Nucleus accumbens (tissue), 56 donors: ENCODE measurements at regions not wholly inside any gene's neighbourhood (a gene's known extent, or its start where the extent isn't known, plus 50 kb on each side); places are given as distances from the start of the nearest gene placed in this dataset.
"Not testable (repeated sequence)": the region's sequence is repeated elsewhere in the genome, so short reads cannot be mapped to it uniquely, and the experiment has no call there.

Experiments used
- DNase-seq, 56 donors: peaks; one replicate each; lab custom pipeline; 2025; lab: John Stamatoyannopoulos, UW

- peak in 26 of 56 donors; percentile 0 to 49 (median 14) for DNase-seq
Measured at GRCh38 chr6:27176523-27177484, 70.7 kb upstream of the PRSS16 start.

- DNase-seq, result peak in 52 of 56 donors; percentile 16 to 85 (median 58)
Measured at GRCh38 chr6:27177485-27178406, 69.8 kb upstream of the PRSS16 start.

- peak in 8 of 56 donors; percentile 1 to 68 (median 24) for DNase-seq
Measured at GRCh38 chr6:27178407-27178730, 69.1 kb upstream of the PRSS16 start.

- DNase-seq, result no peak
Measured at GRCh38 chr6:27178860-27179259, 68.6 kb upstream of the PRSS16 start.

DNA sequence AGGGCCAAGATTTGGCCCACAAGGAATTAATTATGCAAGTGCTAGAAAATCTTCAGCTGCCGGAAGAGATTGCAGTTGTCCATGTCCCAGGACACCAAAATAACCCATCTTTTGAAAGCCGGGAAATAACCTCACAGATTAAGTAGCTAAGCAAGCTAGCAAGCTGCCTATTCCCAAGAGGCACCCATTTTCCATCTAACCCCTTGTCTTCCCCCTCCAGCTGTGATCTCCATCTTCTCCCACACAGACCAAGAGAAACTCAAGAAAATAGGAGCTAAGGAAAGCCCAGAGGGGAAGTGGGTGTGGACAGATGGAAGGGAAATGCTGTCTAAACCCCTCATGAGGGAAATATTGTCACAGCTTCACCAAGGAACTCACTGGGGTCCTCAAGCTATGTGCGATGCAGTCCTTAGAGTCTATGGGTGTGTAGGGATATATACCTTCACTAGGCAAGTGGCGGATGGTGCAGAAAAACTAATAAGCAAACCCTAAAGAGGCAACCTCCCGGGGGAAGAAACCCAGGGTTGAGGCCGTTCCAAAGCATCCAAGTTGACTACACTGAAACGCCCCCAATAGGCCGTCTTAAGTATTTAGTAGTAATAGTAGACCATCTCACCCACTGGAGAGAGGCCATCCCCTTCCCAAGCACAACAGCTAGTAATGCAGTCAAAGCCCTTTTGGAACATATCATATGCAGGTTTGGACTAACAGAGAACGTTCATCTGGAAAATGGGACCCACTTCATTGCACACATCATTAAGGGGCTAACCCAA is 64.3 kb upstream of the PRSS16 start:
- DNase-seq, result no peak

DNA sequence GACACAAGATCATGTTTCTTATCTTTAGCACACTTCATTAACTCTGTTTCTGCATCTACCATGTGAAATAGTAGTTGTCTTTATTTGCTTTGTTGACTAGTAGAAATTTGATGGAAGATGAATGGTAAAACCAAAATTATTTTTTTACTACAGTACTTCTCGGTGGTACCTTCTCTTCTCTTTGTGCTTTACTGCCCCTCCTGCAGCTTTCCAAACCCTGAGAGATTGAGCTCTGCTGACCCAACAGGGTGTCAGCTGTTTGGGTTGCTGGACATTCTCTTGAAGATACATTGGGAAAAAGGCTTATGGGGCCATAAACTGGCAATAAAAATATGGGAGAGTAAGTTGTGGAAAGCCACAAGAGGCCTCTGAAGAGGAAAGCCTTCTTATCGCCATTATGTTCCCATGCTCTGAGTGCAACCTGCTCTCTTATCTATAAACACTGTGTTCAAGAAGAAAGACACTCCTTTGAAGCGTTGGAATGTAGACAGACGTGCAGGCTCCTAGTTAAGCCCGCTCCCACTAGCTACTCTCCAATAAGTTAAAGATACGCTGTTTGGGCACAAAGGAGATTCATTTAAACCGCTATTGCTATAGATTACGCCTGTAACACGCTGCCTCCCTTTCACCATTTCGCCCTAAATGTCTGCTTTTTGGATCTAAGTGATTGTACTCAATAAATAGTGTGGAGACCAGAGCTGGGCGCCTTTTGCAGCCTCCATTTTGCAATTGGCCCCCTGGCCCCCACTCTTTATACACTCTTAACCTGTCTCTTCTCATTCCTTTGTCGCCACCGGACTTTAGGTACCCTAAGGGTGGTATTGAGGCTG is 60.1 kb upstream of the PRSS16 start:
- no peak for DNase-seq

DNA sequence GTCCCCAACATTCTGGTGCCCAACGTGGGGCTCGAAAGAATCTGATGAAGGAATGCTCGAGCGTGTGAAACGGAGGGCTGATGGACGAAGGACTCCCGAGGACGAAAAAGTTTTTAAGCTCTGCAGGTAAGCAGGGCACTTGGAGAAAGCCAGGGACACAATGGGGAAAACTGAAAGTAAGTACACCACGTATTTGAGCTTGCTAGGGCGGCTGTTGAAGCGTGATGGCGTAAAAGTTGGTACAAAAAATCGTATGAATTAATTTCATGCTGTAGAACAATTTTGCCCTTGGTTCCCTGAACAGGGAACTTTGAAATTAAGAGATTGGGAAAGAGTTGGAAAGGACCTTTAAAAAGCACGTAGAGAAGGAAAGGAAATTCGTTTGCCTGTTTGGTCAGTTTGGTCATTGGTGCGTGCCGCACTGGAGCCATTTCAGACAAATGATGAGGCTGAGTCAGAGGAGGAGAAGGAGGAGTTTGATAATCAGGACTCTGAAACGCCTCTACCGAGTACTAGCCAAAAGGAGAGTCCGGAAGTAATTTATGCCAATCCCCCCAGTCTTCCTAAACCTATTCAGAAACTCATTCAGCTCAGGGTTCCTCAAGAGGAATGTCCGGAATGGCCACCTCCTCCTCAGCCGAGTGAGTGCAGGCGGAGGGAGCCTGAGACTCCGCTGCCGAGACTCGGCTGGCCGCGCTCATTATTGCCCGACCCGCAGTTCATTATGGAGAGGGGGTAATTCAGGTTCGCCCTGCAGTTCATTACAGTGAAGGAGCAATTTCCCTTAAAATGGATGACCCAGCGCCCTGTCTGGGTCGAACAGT is 59.2 kb upstream of the PRSS16 start:
- DNase-seq, result peak in 18 of 56 donors; percentile 4 to 49 (median 12)

DNA sequence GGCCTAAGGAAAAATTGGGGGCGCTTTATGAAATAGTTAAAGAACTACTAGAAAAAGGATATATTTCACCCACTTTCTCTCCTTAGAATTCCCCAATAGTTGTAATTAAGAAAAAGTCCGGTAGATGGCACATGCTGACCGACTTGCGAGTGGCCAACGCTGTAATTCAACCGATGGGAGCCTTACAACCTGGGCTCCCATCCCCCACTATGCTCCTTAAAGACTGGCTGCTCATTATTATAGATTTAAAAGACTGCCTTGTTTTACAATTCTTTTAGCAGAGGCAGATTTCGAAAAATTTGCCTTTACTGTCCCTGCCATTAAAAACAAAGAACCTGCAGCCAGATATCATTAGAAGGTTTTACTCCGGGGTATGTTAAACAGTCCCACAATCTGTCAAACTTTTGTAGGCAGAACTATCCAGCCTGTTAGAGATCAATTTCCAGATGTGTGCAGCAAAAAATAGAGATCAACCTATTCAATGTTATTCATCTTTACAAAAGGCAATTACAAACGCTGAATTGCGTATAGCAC is 58.5 kb upstream of the PRSS16 start:
- peak in 26 of 56 donors; percentile 1 to 50 (median 10) for DNase-seq

DNA sequence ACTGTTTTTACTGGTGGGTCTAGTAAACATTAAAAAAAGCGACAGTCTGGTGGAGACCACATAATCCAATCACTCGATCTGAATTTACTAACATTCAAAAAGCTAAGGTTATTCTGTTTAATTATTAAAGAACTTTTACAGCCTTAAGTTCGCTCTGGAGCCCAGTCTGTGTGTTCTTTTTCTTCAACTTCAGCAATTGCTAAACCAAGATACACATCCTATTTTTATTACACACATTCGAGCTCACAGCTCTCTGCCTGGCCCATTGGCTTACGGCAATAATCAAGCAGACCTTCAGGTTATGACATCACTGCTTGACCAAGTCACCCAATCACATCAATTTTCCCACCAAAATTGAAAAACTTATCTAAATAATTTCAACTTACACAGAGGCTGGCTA is 57.4 kb upstream of the PRSS16 start:
- DNase-seq, result no peak

DNA sequence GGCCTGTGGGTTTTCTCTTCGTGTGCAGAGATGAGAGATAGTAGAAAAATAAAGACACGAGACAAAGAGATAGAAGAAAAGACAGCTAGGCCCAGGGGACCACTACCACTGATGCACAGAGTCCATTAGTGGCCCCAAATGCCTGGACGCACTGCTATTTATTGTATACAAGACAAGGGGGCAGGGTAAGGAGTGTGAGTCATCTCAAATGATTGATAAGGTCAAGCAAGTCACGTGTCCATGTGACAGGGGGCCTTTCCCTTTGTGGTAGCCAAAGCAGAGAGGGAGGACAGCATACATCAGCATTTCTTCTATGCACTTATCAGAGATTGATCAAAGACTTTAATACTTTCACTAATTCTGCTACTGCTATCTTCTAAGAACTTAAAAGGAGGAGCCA is 53.0 kb upstream of the PRSS16 start:
- not testable (repeated sequence) for DNase-seq

- DNase-seq, result not testable (repeated sequence)
Measured at GRCh38 chr6:27195547-27195946, 52.0 kb upstream of the PRSS16 start.
